Osteocyte (in vitro differentiated cells): ENCODE measurements at regions not wholly inside any gene's neighbourhood (a gene's known extent, or its start where the extent isn't known, plus 50 kb on each side); places are given as distances from the start of the nearest gene placed in this dataset.

Experiments
- DNase-seq: peaks from one replicate; pipeline ENCODE4 v3.0.0; 2021; ENCODE audit warnings: mixed read lengths; ENCODE audit not compliant: unreplicated experiment; ENCODE audit errors: extremely low spot score
- H3K27ac Mint-ChIP-seq: one replicate; pipeline ENCODE4 v1.8.0; 2021; ENCODE audit warnings: mild to moderate bottlenecking, mixed read lengths; ENCODE audit not compliant: unreplicated experiment
- H3K27me3 Mint-ChIP-seq: one replicate; pipeline ENCODE4 v1.8.0; 2021; ENCODE audit warnings: mixed read lengths; ENCODE audit not compliant: unreplicated experiment
- H3K36me3 Mint-ChIP-seq: one replicate; pipeline ENCODE4 v1.8.0; 2021; ENCODE audit warnings: mixed read lengths; ENCODE audit not compliant: unreplicated experiment
- H3K4me1 Mint-ChIP-seq: one replicate; pipeline ENCODE4 v1.8.0; 2021; ENCODE audit warnings: mixed read lengths; ENCODE audit not compliant: unreplicated experiment
- H3K4me3 Mint-ChIP-seq: one replicate; pipeline ENCODE4 v1.8.0; 2021; ENCODE audit warnings: mild to moderate bottlenecking, moderate library complexity, mixed read lengths; ENCODE audit not compliant: unreplicated experiment
- H3K9me3 Mint-ChIP-seq: one replicate; pipeline ENCODE4 v1.8.0; 2021; ENCODE audit warnings: mixed read lengths; ENCODE audit not compliant: unreplicated experiment
- CTCF ChIP-seq: fragments of 200-600 bp; sonication (generic); IDR thresholded peaks from 2 replicates; pipeline ENCODE4 v1.5.0; 2021; ENCODE audit warnings: antibody characterized with exemption, mild to moderate bottlenecking, moderate library complexity

DNA sequence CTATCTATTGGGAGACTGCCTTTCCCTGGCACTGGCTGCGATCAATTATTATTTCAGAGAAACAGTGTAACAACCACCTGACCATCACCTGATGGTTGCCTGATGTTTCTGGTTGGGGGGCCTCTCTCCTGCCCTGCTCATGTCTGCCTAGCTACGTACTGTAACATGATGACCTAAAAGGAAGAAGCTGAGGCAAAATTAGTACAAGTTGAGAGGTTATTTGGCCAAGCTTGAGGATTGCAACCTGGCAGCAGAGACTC, 58.3 kb downstream of the OLFML3 start:
- H3K27ac Mint-ChIP-seq = no peak overlapping the region
- no peak for TF ChIP-seq CTCF

DNA sequence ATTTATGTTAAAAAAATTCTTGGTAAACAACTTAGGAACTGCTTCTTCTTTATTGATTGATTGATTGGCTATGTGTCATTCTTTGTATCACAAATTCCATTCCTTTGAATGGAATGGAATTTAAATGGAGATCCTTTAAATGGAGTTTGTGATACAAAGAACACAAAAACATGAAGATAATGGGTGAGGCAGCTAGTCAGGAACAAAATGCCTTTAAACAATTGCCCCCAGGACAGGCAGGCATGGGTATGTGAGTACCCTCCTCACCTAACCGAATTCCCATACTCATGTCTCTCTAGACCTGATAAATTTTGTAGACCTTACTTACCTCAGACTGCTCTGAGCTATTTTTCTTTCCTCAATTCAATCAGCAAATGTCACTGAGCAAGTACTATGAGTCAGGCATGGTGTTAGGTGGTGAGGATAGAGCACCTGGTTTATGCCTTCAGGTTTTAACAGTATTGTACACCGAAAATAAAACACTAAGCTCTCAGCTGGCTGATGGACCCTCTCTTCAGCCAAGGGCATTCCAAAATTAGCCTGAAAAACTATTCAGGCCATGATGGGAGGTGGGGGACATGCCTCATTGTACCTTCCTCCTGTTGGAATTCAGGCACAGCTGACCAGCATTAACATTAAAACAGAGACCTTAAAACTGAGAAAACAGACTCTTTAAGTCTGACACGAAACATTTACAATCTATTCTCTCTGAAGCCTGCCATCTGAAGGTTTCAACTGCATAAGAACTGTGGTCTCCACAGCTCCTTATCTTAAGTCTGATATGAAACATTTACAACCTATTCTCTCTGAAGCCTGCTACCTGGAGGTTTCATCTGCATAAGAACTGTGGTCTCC, 58.9 kb downstream of the OLFML3 start:
- H3K27ac Mint-ChIP-seq = no peak overlapping the region
- H3K36me3 Mint-ChIP-seq = no peaks in the 10 kb centered on the region
- DNase-seq = no peak
- no peaks in the 10 kb centered on the region for H3K9me3 Mint-ChIP-seq
- no peaks in the 10 kb centered on the region for H3K4me1 Mint-ChIP-seq
- no peak for TF ChIP-seq CTCF
- H3K27me3 Mint-ChIP-seq = peaks cover 24% of the 10 kb centered on the region
- no peak overlapping the region for H3K4me3 Mint-ChIP-seq

More for the DNA sequence above, 58.3 kb downstream of the OLFML3 start:
- peaks cover 24% of the 10 kb centered on the region for H3K27me3 Mint-ChIP-seq
- no peak overlapping the region for H3K4me3 Mint-ChIP-seq
- H3K9me3 Mint-ChIP-seq = no peaks in the 10 kb centered on the region
- no peak for DNase-seq
- no peaks in the 10 kb centered on the region for H3K4me1 Mint-ChIP-seq
- no peaks in the 10 kb centered on the region for H3K36me3 Mint-ChIP-seq
